IMR-90 (cell line): ENCODE measurements at regions not wholly inside any gene's neighbourhood (a gene's known extent, or its start where the extent isn't known, plus 50 kb on each side); places are given as distances from the start of the nearest gene placed in this dataset.

Source experiments
- ATAC-seq: fragments of 200-7000 bp; cut with Tn5 transposase; 2 replicates; pipeline ENCODE4 v1.9.1; 2020; ENCODE audit warnings: low read depth, mild to moderate bottlenecking, moderate library complexity
- BruUV-seq: library from RNA; stranded (reverse); fragments of 400-500 nt; replicated peaks from 2 replicates; lab custom pipeline; 2021; lab: Mats Ljungman, UMichigan
- CTCF ChIA-PET: fragments of 300-600 bp; formaldehyde crosslinking; extraction: SDS; loops from one replicate; lab custom pipeline; 2021; ENCODE audit warnings: antibody characterized with exemption; lab: Yijun Ruan, JAX
- POLR2A ChIA-PET: fragments of 300-600 bp; sonication (Branson Sonifier 250); formaldehyde crosslinking; loops from one replicate; lab custom pipeline; 2022; ENCODE audit warnings: antibody characterized with exemption; ENCODE audit not compliant: unreplicated experiment; lab: Charles Lee
- DNase-seq: peaks from one replicate; pipeline ENCODE4 v3.0.0; 2013
- H2AFZ ChIP-seq: replicated peaks from 2 replicates; pipeline ENCODE3; 2013; ENCODE audit warnings: low read length, mild to moderate bottlenecking; ENCODE audit not compliant: poor library complexity
- H2AK5ac ChIP-seq: 2 replicates; pipeline ENCODE4 v1.6.1; 2013; ENCODE audit warnings: low read depth, low read length, inconsistent platforms
- H2AK9ac ChIP-seq: replicated peaks from 2 replicates; pipeline ENCODE3; 2013; ENCODE audit warnings: mild to moderate bottlenecking, low read depth, low read length, moderate library complexity; ENCODE audit not compliant: poor library complexity
- H2BK120ac ChIP-seq: 2 replicates; pipeline ENCODE4 v1.6.1; 2013; ENCODE audit warnings: low read depth, low read length, inconsistent platforms
- H2BK15ac ChIP-seq: 3 replicates; pipeline ENCODE4 v1.6.1; 2013; ENCODE audit warnings: low read depth, low read length, inconsistent platforms
- H2BK20ac ChIP-seq: 2 replicates; pipeline ENCODE4 v1.6.1; 2013; ENCODE audit warnings: low read depth, mild to moderate bottlenecking, inconsistent platforms, low read length, moderate library complexity
- H2BK5ac ChIP-seq: 2 replicates; pipeline ENCODE4 v1.6.1; 2013; ENCODE audit warnings: mild to moderate bottlenecking, low read depth, low read length, inconsistent platforms; ENCODE audit not compliant: poor library complexity, severe bottlenecking
- H3K14ac ChIP-seq: replicated peaks from 2 replicates; pipeline ENCODE4 v1.6.1; 2013; ENCODE audit warnings: low read depth, low read length, inconsistent platforms
- H3K18ac ChIP-seq: 2 replicates; pipeline ENCODE4 v1.6.1; 2013; ENCODE audit warnings: low read depth, low read length, control low read depth
- H3K23ac ChIP-seq: 2 replicates; pipeline ENCODE4 v1.6.1; 2013; ENCODE audit warnings: low read depth, low read length, inconsistent platforms
- H3K27ac ChIP-seq: 2 replicates; pipeline ENCODE4 v1.5.1; 2013; ENCODE audit warnings: mild to moderate bottlenecking, control low read depth, low read length; ENCODE audit not compliant: insufficient read depth
- H3K27me3 ChIP-seq: 2 replicates; pipeline ENCODE4 v1.6.1; 2013; ENCODE audit warnings: low read length; ENCODE audit not compliant: control insufficient read depth, insufficient read depth
- H3K36me3 ChIP-seq: 2 replicates; pipeline ENCODE4 v1.6.1; 2013; ENCODE audit warnings: low read length, mixed read lengths; ENCODE audit not compliant: control insufficient read depth, insufficient read depth
- H3K4ac ChIP-seq: 2 replicates; pipeline ENCODE4 v1.6.1; 2013; ENCODE audit warnings: low read depth, low read length, inconsistent platforms
- H3K4me1 ChIP-seq: 2 replicates; pipeline ENCODE4 v1.6.1; 2013; ENCODE audit warnings: low read length, mixed read lengths; ENCODE audit not compliant: control insufficient read depth, insufficient read depth
- H3K4me2 ChIP-seq: 2 replicates; pipeline ENCODE4 v1.6.1; 2013; ENCODE audit warnings: low read depth, mild to moderate bottlenecking, control low read depth, low read length, moderate library complexity
- H3K4me3 ChIP-seq: 2 replicates; pipeline ENCODE4 v1.5.1; 2013; ENCODE audit warnings: low read depth, mild to moderate bottlenecking, control low read depth, low read length, moderate library complexity; ENCODE audit not compliant: insufficient read depth
- H3K56ac ChIP-seq: 2 replicates; pipeline ENCODE4 v1.6.1; 2013; ENCODE audit warnings: low read length, inconsistent platforms; ENCODE audit not compliant: insufficient read depth; ENCODE audit errors: extremely low read depth
- H3K79me1 ChIP-seq, 2 experiments: 2 replicates each; pipeline ENCODE4 v1.6.1; 2013; ENCODE audit warnings: low read length in 2 of 2, inconsistent platforms in 1 of 2, low read depth in 1 of 2
- H3K9ac ChIP-seq: 2 replicates; pipeline ENCODE4 v1.6.1; 2013; ENCODE audit warnings: low read depth, low read length, control low read depth
- H3K9me1 ChIP-seq: 2 replicates; pipeline ENCODE4 v1.6.1; 2013; ENCODE audit warnings: low read length, inconsistent platforms; ENCODE audit not compliant: insufficient read depth
- H3K9me3 ChIP-seq: 2 replicates; pipeline ENCODE4 v1.6.1; 2013; ENCODE audit warnings: low read length; ENCODE audit not compliant: control insufficient read depth, insufficient read depth
- H4K20me1 ChIP-seq: 2 replicates; pipeline ENCODE4 v1.6.1; 2013; ENCODE audit warnings: low read length, inconsistent platforms; ENCODE audit not compliant: insufficient read depth
- H4K5ac ChIP-seq: 2 replicates; pipeline ENCODE4 v1.6.1; 2013; ENCODE audit warnings: mild to moderate bottlenecking, low read depth, low read length, control low read depth
- H4K8ac ChIP-seq, 2 experiments: 2 replicates each; pipeline ENCODE4 v1.6.1; 2013; ENCODE audit warnings: low read depth in 2 of 2, low read length in 2 of 2, control low read depth in 1 of 2, inconsistent platforms in 1 of 2
- H4K91ac ChIP-seq: 2 replicates; pipeline ENCODE4 v1.6.1; 2013; ENCODE audit warnings: low read depth, low read length, inconsistent platforms; ENCODE audit not compliant: insufficient read depth
- MXI1 ChIP-seq: IDR thresholded peaks from 2 replicates; pipeline ENCODE4 v1.6.1; 2012; ENCODE audit warnings: low read depth, mild to moderate bottlenecking, low read length, moderate library complexity, borderline replicate concordance
- POLR2A ChIP-seq: IDR thresholded peaks from 2 replicates; pipeline ENCODE4 v1.6.1; 2012; ENCODE audit warnings: mild to moderate bottlenecking, low read depth, low read length
- WGBS, 2 experiments: methylation state at CpG; one replicate each; pipeline versions ENCODE4 v1.1.5 to v1.1.7; 2013; ENCODE audit warnings: missing lambda C conversion rate in 2 of 2; ENCODE audit not compliant: insufficient read length in 1 of 2; ENCODE audit errors: extremely low coverage in 2 of 2; 5-methylcytosine and 5-hydroxymethylcytosine counted together
- dilution Hi-C: fragments of 300-500 bp; cut with HindIII; formaldehyde crosslinking; loops from one replicate; pipeline ENCODE4 v1.14.3; 2018; ENCODE audit warnings: low sequenced_read_pairs; ENCODE audit not compliant: unreplicated experiment
- in situ Hi-C: fragments of 300-500 bp; cut with MboI; formaldehyde crosslinking; loops from 3 replicates; pipeline ENCODE4 v1.14.3; 2019; ENCODE audit warnings: low sequenced_read_pairs, inconsistent platforms, mixed read lengths
- intact Hi-C: fragments of 100-400 bp; cut with micrococcal nuclease; formaldehyde crosslinking; loops from 2 replicates; pipeline ENCODE4 v1.10.0; 2022

DNA sequence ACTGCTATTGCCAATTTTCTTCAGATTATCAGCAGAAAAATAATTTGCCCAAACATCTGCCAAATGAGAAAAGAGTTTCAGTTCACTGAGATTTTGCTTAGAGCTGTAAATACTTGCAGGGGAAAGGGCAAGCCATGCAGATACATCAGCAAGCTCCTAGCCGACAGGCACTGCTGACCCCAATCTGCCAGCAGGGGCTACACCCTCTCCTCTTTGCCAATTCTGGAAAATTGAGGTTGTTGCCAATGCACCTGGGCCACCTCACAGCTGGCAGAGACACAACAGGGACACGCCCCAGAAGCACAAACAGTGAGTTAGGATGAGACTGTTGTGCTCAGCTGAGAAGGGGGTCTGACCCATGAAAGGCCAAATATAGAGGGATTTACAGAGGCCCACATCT, 129.5 kb upstream of the MYO3A start:
- in situ Hi-C loops (no loop called here), dilution Hi-C loops (no loop called here), intact Hi-C loops (no loop called here)
- H2BK15ac ChIP-seq = no peak overlapping the region
- no peak overlapping the region for H2BK5ac ChIP-seq
- no peak for TF ChIP-seq POLR2A
- TF ChIP-seq MXI1 = no peak
- no peak overlapping the region for H2AK9ac ChIP-seq
- no CpG with 5 or more reads among the region's 2 CpGs for WGBS, 2 experiments
- H2AFZ ChIP-seq = no peak overlapping the region
- H3K56ac ChIP-seq = no peak overlapping the region
- ChIA-PET CTCF (no interaction called here), POLR2A (no interaction called here)
- H3K27me3 ChIP-seq = no peaks in the 10 kb centered on the region
- H3K36me3 ChIP-seq = no peaks in the 10 kb centered on the region
- H3K4me1 ChIP-seq = no peaks in the 10 kb centered on the region
- no peaks in the 10 kb centered on the region for H4K20me1 ChIP-seq
- BruUV-seq = no TSS peak
- H3K9ac ChIP-seq = no peak overlapping the region
- H4K8ac ChIP-seq = no peak overlapping the region
- H2BK120ac ChIP-seq = no peak overlapping the region
- H4K91ac ChIP-seq = no peak overlapping the region
- H3K79me1 ChIP-seq = no peaks in the 10 kb centered on the region
- peaks cover 6% of the 10 kb centered on the region; the same call in 1 of the 2 replicates for H3K9me3 ChIP-seq
- no peak overlapping the region for H4K5ac ChIP-seq
- H3K18ac ChIP-seq = no peak overlapping the region
- H2BK20ac ChIP-seq = no peak overlapping the region
- H3K9me1 ChIP-seq = no peaks in the 10 kb centered on the region
- no peak overlapping the region for H3K23ac ChIP-seq
- no peak overlapping the region for H3K4me2 ChIP-seq
- H2AK5ac ChIP-seq = no peak overlapping the region
- ATAC-seq = no peak
- no peak overlapping the region for H3K14ac ChIP-seq
- DNase-seq = no peak
- no peak overlapping the region for H3K4me3 ChIP-seq
- no peak overlapping the region for H3K27ac ChIP-seq
- no peak overlapping the region for H3K4ac ChIP-seq
